DOHH2 (cell line): ENCODE measurements at regions not wholly inside any gene's neighbourhood (a gene's known extent, or its start where the extent isn't known, plus 50 kb on each side); places are given as distances from the start of the nearest gene placed in this dataset.

Experiments
- CTCF ChIP-seq: fragments of 200-600 bp; sonication (generic); IDR thresholded peaks from one replicate; pipeline ENCODE4 v1.5.1; 2014; ENCODE audit warnings: antibody characterized with exemption, mild to moderate bottlenecking, low read depth, low read length; ENCODE audit not compliant: poor library complexity, severe bottlenecking
- EZH2phosphoT487 ChIP-seq: fragments of 200-600 bp; sonication (generic); IDR thresholded peaks from 2 replicates; pipeline ENCODE4 v1.6.1; 2017; ENCODE audit warnings: borderline replicate concordance, mild to moderate bottlenecking, antibody characterized with exemption, low read length, moderate library complexity, mixed read lengths

- TF ChIP-seq CTCF (no peak), EZH2phosphoT487 (no peak)
These were observed 216.2 kb downstream of the RFPL4B start for GRCh38 chr6:112563368-112563767.
